C4-2B (cell line): ENCODE measurements at regions not wholly inside any gene's neighbourhood (a gene's known extent, or its start where the extent isn't known, plus 50 kb on each side); places are given as distances from the start of the nearest gene placed in this dataset.

Experiments
- H3K27ac ChIP-seq: fragments of 450-650 bp; 2 replicates; pipeline ENCODE4 v1.5.1; 2017
- ZFX ChIP-seq: fragments of 450-650 bp; IDR thresholded peaks from 2 replicates; pipeline ENCODE4 v1.6.1; 2017
- TF ChIP-seq, protein P1 (sequence below): fragments of 450-650 bp; conservative IDR thresholded peaks from 2 replicates; pipeline ENCODE4 v1.5.1; 2017; ENCODE audit warnings: mild to moderate bottlenecking

DNA sequence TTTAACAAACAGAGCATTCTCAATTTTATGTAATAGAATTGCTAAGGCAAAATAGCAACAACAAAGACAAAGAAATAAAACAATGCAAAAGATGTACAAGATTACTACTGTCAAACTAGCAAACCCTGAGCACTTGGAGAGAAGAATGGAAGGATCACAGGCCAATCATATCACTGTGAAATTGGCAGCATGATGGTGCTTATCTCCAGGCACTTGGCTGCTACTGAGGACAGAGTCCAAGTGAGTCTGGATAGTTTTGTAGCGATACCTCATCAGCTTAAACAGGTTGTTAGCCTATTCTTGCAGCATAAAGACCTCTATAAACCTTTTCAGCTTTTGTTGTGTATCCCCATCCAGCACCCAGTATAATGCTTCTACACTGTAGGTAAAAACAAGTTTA lies 117.7 kb downstream of the C4orf33 start:
- H3K27ac ChIP-seq: no peak overlapping the region
- no peak for TF ChIP-seq ZFX
- TF ChIP-seq, protein P1, sequence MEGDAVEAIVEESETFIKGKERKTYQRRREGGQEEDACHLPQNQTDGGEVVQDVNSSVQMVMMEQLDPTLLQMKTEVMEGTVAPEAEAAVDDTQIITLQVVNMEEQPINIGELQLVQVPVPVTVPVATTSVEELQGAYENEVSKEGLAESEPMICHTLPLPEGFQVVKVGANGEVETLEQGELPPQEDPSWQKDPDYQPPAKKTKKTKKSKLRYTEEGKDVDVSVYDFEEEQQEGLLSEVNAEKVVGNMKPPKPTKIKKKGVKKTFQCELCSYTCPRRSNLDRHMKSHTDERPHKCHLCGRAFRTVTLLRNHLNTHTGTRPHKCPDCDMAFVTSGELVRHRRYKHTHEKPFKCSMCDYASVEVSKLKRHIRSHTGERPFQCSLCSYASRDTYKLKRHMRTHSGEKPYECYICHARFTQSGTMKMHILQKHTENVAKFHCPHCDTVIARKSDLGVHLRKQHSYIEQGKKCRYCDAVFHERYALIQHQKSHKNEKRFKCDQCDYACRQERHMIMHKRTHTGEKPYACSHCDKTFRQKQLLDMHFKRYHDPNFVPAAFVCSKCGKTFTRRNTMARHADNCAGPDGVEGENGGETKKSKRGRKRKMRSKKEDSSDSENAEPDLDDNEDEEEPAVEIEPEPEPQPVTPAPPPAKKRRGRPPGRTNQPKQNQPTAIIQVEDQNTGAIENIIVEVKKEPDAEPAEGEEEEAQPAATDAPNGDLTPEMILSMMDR: no peak

DNA sequence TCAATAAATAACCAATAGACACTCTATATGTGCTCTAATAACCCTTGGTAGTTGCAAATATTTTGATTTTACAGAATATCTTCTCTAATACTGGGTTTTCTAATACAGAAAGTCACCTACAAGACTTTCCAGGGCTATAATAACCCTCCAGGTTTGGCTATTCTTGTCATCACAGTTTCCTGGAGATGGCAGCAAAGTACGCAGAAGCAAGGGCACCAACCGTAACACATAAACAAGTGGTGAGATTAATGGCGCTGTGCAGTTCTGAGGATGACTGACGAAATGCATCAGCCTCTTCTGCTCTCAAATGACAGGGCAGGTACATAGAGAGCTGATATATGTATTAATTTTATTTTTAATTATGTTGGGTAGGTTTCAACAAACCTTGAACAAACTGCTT lies 122.4 kb downstream of the C4orf33 start:
- TF ChIP-seq, protein P1: peak; percentile 45
- TF ChIP-seq ZFX: no peak
- H3K27ac ChIP-seq: no peak overlapping the region

DNA sequence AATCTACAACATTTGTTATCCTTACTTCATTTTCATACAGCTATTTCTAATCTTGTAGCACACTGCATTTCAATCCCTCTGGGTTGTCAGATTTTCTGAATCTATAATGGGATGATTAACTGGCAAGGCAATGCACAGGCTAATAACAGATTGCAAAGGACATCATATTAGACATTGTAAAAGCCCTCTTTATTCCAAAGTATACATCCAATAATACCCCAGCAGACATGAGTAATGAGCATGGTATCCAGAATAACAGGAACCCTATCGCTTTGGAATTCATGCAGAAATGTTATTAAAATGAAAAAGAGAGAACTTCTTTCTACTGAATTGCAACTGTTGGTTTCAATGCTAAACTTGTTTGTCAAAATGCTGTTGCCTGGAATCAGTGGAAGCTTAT lies 122.9 kb downstream of the C4orf33 start:
- H3K27ac ChIP-seq: no peak overlapping the region
- TF ChIP-seq ZFX: no peak
- TF ChIP-seq, protein P1: no peak

DNA sequence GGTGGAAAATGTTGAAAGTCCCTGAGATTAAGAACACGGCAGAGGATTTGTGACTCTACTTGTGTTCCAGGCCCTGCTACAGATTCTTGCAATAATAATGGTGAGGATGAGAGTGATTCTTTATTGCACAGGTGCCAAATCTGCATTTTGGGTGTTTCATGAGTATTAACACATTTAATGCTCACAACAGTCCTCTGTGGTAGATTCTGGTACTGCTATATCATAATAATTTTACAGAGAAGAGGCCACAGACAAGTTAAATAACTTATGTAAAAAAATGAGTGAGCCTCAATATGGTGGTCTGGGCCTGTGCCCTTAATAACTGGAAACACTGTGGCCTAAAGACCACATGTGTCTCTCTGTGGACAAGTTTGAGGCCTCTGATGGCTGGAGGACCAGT lies 124.3 kb downstream of the C4orf33 start:
- TF ChIP-seq ZFX: no peak
- TF ChIP-seq, protein P1: no peak; the same call in 1 of the 2 replicates
- H3K27ac ChIP-seq: no peak overlapping the region

DNA sequence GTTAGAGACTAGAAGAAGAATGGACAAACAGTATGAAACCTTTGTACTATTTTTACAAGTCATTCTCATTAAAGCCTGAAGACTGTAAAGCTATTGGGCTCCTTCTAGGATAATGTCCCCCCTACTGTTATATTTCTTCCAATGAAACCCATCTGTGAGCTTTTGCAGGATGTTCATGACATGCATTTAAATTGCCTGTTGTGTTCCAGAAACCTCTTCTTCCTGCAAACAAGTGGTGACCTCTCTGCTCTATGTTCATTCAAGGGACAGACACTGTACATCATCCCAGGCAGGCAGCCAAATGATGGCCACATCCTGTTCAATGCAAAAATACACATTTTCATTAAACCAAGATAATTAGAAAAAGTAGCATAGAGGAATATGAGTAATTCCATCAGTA lies 128.0 kb downstream of the C4orf33 start:
- no peak overlapping the region for H3K27ac ChIP-seq
- TF ChIP-seq ZFX: no peak
- TF ChIP-seq, protein P1: no peak

DNA sequence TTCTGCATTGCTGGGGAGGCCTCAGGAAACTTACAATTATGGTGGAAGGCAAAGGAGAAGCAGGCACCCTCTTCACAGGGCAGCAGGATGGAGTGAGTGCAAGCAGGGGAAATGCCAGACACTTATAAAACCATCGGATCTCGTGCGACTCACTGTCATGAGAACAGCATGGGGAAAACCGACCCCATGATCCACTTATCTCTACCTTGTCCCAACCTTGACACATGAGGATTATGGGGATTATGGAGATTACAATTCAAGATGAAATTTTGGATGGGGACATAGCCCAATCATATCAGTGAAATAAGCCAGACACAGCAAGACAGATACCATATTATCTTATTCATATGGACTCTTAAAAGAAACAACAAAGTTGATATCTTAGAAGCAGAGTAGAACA lies 134.9 kb downstream of the C4orf33 start:
- TF ChIP-seq, protein P1: no peak
- TF ChIP-seq ZFX: no peak

DNA sequence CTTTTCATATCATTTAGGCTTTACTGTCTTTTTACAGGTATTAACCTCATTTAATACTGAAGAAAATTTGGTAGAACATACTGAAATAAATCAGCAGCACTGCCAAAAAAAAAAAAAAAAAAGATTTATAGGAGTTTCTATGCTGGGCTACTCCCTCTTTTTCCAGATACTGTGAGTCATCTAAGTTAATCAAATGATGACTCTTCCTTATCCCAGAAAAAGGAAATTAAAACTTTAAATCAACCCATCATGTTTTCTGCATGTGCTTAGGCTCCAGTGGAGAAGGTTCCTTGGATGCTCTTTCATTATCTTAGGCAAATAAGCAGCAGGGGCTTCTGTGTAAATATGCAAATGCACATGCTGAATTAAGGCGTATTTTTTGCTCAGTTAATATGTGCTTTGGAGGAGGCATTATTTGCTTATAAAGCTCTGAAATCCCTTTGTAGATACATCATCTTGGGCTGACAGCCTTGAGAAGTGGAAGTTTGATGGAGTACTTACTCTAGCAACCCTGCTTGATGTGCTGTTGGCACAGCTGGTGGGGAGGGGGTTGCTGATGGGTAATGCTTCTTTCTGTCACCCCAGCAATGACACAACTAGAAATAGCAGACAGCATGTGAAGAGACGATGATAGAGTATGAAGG lies 136.1 kb downstream of the C4orf33 start:
- H3K27ac ChIP-seq: no peak overlapping the region
- TF ChIP-seq, protein P1: no peak
- no peak for TF ChIP-seq ZFX

More for the DNA sequence above, 134.9 kb downstream of the C4orf33 start:
- H3K27ac ChIP-seq: no peak overlapping the region
